CD4-positive, CD25-positive, alpha-beta regulatory T cell (primary cell): ENCODE measurements at regions not wholly inside any gene's neighbourhood (a gene's known extent, or its start where the extent isn't known, plus 50 kb on each side); places are given as distances from the start of the nearest gene placed in this dataset.
A peak's percentile ranks its signal among the peaks of the same experiment; 100 is the strongest.

Experiments
- ATAC-seq, 2 donors: fragments of 150-1000 bp; cut with Tn5 transposase; one replicate each; pipeline ENCODE4 v1.10.0; 2021; ENCODE audit warnings: low read depth in 2 of 2, moderate number of reproducible peaks in 2 of 2, moderate library complexity in 1 of 2
- DNase-seq, 3 donors: peaks; one replicate each; pipeline versions ENCODE4 v3.0.0 to v3.0.0-alpha.2; 2012 to 2022; ENCODE audit warnings: mixed read lengths in 1 of 3
- H3K27ac ChIP-seq: one replicate; pipeline ENCODE4 v1.7.0; 2013; ENCODE audit warnings: mild to moderate bottlenecking, low read length; ENCODE audit not compliant: insufficient read depth, poor library complexity, severe bottlenecking
- H3K27me3 ChIP-seq: one replicate; pipeline ENCODE4 v1.7.0; 2013; ENCODE audit warnings: low read length; ENCODE audit not compliant: control insufficient read depth, insufficient read depth
- H3K36me3 ChIP-seq: one replicate; pipeline ENCODE4 v1.7.0; 2013; ENCODE audit warnings: mild to moderate bottlenecking, low read length, moderate library complexity; ENCODE audit not compliant: control insufficient read depth, insufficient read depth
- H3K4me1 ChIP-seq: 2 replicates; pipeline ENCODE4 v1.7.0; 2013; ENCODE audit warnings: mild to moderate bottlenecking, low read length; ENCODE audit not compliant: insufficient read depth, control insufficient read depth, poor library complexity, severe bottlenecking
- H3K4me3 ChIP-seq: one replicate; pipeline ENCODE4 v1.7.0; 2013; ENCODE audit warnings: low read depth, mild to moderate bottlenecking, low read length, moderate library complexity
- H3K9me3 ChIP-seq, 2 experiments: 1 replicate in 1 of 2; 2 replicates in 1 of 2; pipeline ENCODE4 v1.7.0; 2013; ENCODE audit warnings: low read length in 2 of 2, mild to moderate bottlenecking in 1 of 2, moderate library complexity in 1 of 2; ENCODE audit not compliant: control insufficient read depth in 2 of 2
- H3K27ac Mint-ChIP-seq, 3 donors: one replicate each; pipeline ENCODE4 v1.8.0; 2020 to 2022; ENCODE audit warnings: mild to moderate bottlenecking in 3 of 3, mixed read lengths in 3 of 3, moderate library complexity in 2 of 3
- H3K27me3 Mint-ChIP-seq: one replicate; pipeline ENCODE4 v1.8.0; 2022; ENCODE audit warnings: mild to moderate bottlenecking, mixed read lengths
- H3K36me3 Mint-ChIP-seq: one replicate; pipeline ENCODE4 v1.8.0; 2020; ENCODE audit warnings: mixed read lengths
- H3K4me1 Mint-ChIP-seq, 4 donors: one replicate each; pipeline ENCODE4 v1.8.0; 2020 to 2022; ENCODE audit warnings: mixed read lengths in 4 of 4, mild to moderate bottlenecking in 1 of 4
- H3K4me3 Mint-ChIP-seq, 4 donors: one replicate each; pipeline ENCODE4 v1.8.0; 2020 to 2022; ENCODE audit warnings: mild to moderate bottlenecking in 4 of 4, mixed read lengths in 4 of 4, moderate library complexity in 3 of 4
- H3K9me3 Mint-ChIP-seq, 7 donors: one replicate each; pipeline ENCODE4 v1.8.0; 2020 to 2022; ENCODE audit warnings: mixed read lengths in 7 of 7, mild to moderate bottlenecking in 3 of 7, moderate library complexity in 2 of 7

- H3K27ac Mint-ChIP-seq, result peak overlapping the region in 1 of 3 donors; percentile 49
- no peaks in the 10 kb centered on the region for H3K27me3 Mint-ChIP-seq
Measured at GRCh38 chrX:145694048-145694447, 123.6 kb upstream of the SLITRK2 start.

GRCh38 chrX:145715641-145716138 lies 101.9 kb upstream of the SLITRK2 start:
- Histone ChIP-seq H3K27ac (no peak overlapping the region), H3K36me3 (no peaks in the 10 kb centered on the region), H3K4me3 (no peak overlapping the region), H3K27me3 (no peaks in the 10 kb centered on the region), H3K9me3 (peaks cover 0 to 2% of the 10 kb centered on the region in 2 experiments), H3K4me1 (no peaks in the 10 kb centered on the region)
- ATAC-seq (no peak), DNase-seq (no peak)
- Mint-ChIP-seq H3K4me3 (no peak overlapping the region), H3K36me3 (no peaks in the 10 kb centered on the region), H3K27me3 (no peaks in the 10 kb centered on the region), H3K4me1 (no peaks in the 10 kb centered on the region), H3K27ac (no peak overlapping the region), H3K9me3 (peaks cover 0 to 7% (median 0%) of the 10 kb centered on the region in 7 donors)

More at GRCh38 chrX:145694048-145694447, 123.6 kb upstream of the SLITRK2 start:
- Histone ChIP-seq H3K27ac (no peak overlapping the region), H3K9me3 (no peaks in the 10 kb centered on the region), H3K4me1 (no peaks in the 10 kb centered on the region), H3K27me3 (no peaks in the 10 kb centered on the region), H3K36me3 (no peaks in the 10 kb centered on the region), H3K4me3 (no peak overlapping the region)
- Mint-ChIP-seq H3K4me3 (no peak overlapping the region), H3K36me3 (no peaks in the 10 kb centered on the region), H3K9me3 (peaks cover 0 to 19% (median 4%) of the 10 kb centered on the region in 7 donors), H3K4me1 (no peaks in the 10 kb centered on the region)
- DNase-seq, result no peak
- ATAC-seq, result no peak

GRCh38 chrX:145716226-145716625 lies 101.4 kb upstream of the SLITRK2 start:
- ATAC-seq, result no peak
- no peak overlapping the region for H3K4me3 Mint-ChIP-seq
- no peaks in the 10 kb centered on the region for H3K36me3 Mint-ChIP-seq
- no peaks in the 10 kb centered on the region for H3K4me1 Mint-ChIP-seq
- Histone ChIP-seq H3K4me3 (no peak overlapping the region), H3K27ac (no peak overlapping the region), H3K27me3 (no peaks in the 10 kb centered on the region), H3K4me1 (no peaks in the 10 kb centered on the region), H3K9me3 (peaks cover 0 to 2% of the 10 kb centered on the region in 2 experiments), H3K36me3 (no peaks in the 10 kb centered on the region)
- H3K9me3 Mint-ChIP-seq, result peaks cover 0 to 7% (median 0%) of the 10 kb centered on the region in 7 donors
- DNase-seq, result no peak
- H3K27me3 Mint-ChIP-seq, result no peaks in the 10 kb centered on the region
- H3K27ac Mint-ChIP-seq, result no peak overlapping the region

- Mint-ChIP-seq H3K27me3 (no peaks in the 10 kb centered on the region), H3K9me3 (peaks cover 0 to 4% (median 0%) of the 10 kb centered on the region in 7 donors), H3K4me1 (no peaks in the 10 kb centered on the region), H3K36me3 (no peaks in the 10 kb centered on the region), H3K4me3 (no peak overlapping the region), H3K27ac (no peak overlapping the region)
- H3K36me3 ChIP-seq, result no peaks in the 10 kb centered on the region
- no peak overlapping the region for H3K4me3 ChIP-seq
- no peak for ATAC-seq
- no peak overlapping the region for H3K27ac ChIP-seq
- no peaks in the 10 kb centered on the region for H3K4me1 ChIP-seq
- no peak for DNase-seq
- H3K9me3 ChIP-seq, result peaks cover 0 to 2% of the 10 kb centered on the region in 2 experiments
- no peaks in the 10 kb centered on the region for H3K27me3 ChIP-seq
Measured at GRCh38 chrX:145727476-145727875, 90.2 kb upstream of the SLITRK2 start.

- no peaks in the 10 kb centered on the region for H3K36me3 Mint-ChIP-seq
- Histone ChIP-seq H3K36me3 (no peaks in the 10 kb centered on the region), H3K9me3 (peaks cover 0 to 2% of the 10 kb centered on the region in 2 experiments), H3K4me1 (no peaks in the 10 kb centered on the region), H3K4me3 (no peak overlapping the region), H3K27me3 (no peaks in the 10 kb centered on the region), H3K27ac (no peak overlapping the region)
- H3K4me1 Mint-ChIP-seq, result no peaks in the 10 kb centered on the region
- ATAC-seq, result no peak
- H3K4me3 Mint-ChIP-seq, result no peak overlapping the region
- no peaks in the 10 kb centered on the region for H3K27me3 Mint-ChIP-seq
- no peak overlapping the region for H3K27ac Mint-ChIP-seq
- DNase-seq, result no peak
- H3K9me3 Mint-ChIP-seq, result peaks cover 0 to 5% (median 0%) of the 10 kb centered on the region in 7 donors
Measured at GRCh38 chrX:145729635-145730034, 88.0 kb upstream of the SLITRK2 start.

- Mint-ChIP-seq H3K27ac (no peak overlapping the region), H3K27me3 (no peaks in the 10 kb centered on the region), H3K4me1 (no peaks in the 10 kb centered on the region), H3K4me3 (no peak overlapping the region), H3K36me3 (no peaks in the 10 kb centered on the region), H3K9me3 (peaks cover 0 to 8% (median 2%) of the 10 kb centered on the region in 7 donors)
- no peaks in the 10 kb centered on the region for H3K9me3 ChIP-seq
- no peaks in the 10 kb centered on the region for H3K27me3 ChIP-seq
- no peaks in the 10 kb centered on the region for H3K4me1 ChIP-seq
- no peaks in the 10 kb centered on the region for H3K36me3 ChIP-seq
- ATAC-seq (no peak), DNase-seq (no peak)
- H3K4me3 ChIP-seq, result no peak overlapping the region
- no peak overlapping the region for H3K27ac ChIP-seq
Measured at GRCh38 chrX:145735036-145735435, 82.6 kb upstream of the SLITRK2 start.

GRCh38 chrX:145751943-145752342 lies 65.7 kb upstream of the SLITRK2 start:
- H3K36me3 ChIP-seq, result no peaks in the 10 kb centered on the region
- no peak overlapping the region for H3K4me3 Mint-ChIP-seq

More at GRCh38 chrX:145751943-145752342, 65.7 kb upstream of the SLITRK2 start:
- Histone ChIP-seq H3K4me1 (no peaks in the 10 kb centered on the region), H3K9me3 (no peaks in the 10 kb centered on the region), H3K27ac (no peak overlapping the region), H3K4me3 (no peak overlapping the region), H3K27me3 (no peaks in the 10 kb centered on the region)
- no peaks in the 10 kb centered on the region for H3K27me3 Mint-ChIP-seq
- peaks cover 0 to 4% (median 1%) of the 10 kb centered on the region in 7 donors for H3K9me3 Mint-ChIP-seq
- no peak overlapping the region for H3K27ac Mint-ChIP-seq
- ATAC-seq (no peak), DNase-seq (no peak)
- H3K4me1 Mint-ChIP-seq, result no peaks in the 10 kb centered on the region
- H3K36me3 Mint-ChIP-seq, result no peaks in the 10 kb centered on the region
